ENCODE measurements at regions not wholly inside any gene's neighbourhood (a gene's known extent, or its start where the extent isn't known, plus 50 kb on each side); places are given as distances from the start of the nearest gene placed in this dataset.

DNA sequence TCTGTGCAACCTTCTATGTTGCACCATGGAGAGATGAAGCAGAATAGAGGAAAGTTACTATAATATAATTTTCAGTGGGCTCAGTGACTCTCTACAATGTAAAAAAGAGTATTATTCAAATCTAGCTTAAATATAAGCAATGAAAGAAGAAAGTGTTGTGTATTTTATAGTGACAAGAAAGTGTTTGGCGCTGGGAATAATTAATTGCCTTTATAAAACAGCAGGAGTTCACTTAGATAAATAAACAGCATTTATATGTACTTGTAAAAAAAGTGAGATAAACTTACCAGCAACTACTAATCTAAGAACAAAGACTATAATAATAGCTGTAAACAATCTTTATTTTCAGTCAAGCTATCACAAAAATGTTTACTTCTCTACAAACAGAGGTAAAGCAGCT, 488.9 kb upstream of the PCDH10 start:
- TF ChIP-seq CTCF (IDR thresholded peaks at IDR 0.05), result no peak
- TF ChIP-seq POLR2A (IDR thresholded peaks at IDR 0.05), result no peak
